Loucy (cell line): ENCODE measurements at regions not wholly inside any gene's neighbourhood (a gene's known extent, or its start where the extent isn't known, plus 50 kb on each side); places are given as distances from the start of the nearest gene placed in this dataset.
A peak's percentile ranks its signal among the peaks of the same experiment; 100 is the strongest.

Source experiments
- EZH2phosphoT487 ChIP-seq: fragments of 200-600 bp; IDR thresholded peaks from 2 replicates; pipeline ENCODE4 v1.6.1; 2018; ENCODE audit warnings: antibody characterized with exemption, mild to moderate bottlenecking, moderate library complexity, borderline replicate concordance
- TF ChIP-seq, protein P1 (sequence below): fragments of 200-600 bp; sonication (generic); conservative IDR thresholded peaks from 2 replicates; pipeline ENCODE4 v1.5.1; 2014; ENCODE audit warnings: mild to moderate bottlenecking, antibody characterized with exemption, low read length

DNA sequence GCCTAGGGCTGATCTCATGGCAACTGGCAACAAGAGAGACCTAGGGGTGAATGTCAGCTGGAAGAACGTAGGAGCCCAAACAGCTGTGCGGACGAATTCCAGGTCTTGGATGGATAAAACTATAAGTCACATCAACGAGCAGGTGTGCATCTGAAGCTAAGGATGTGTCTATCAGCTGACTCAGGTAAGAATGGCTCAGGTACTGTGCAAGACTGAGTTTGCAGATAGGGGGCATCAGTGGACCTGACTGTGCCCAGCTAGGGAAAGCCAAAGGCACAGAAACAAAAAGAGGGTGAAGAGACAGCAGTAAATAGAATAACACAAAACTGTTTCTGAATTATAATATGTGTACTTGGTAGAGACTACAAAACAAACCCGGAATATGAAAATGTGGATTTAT, 357.3 kb downstream of the ZEB2 start:
- TF ChIP-seq, protein P1, sequence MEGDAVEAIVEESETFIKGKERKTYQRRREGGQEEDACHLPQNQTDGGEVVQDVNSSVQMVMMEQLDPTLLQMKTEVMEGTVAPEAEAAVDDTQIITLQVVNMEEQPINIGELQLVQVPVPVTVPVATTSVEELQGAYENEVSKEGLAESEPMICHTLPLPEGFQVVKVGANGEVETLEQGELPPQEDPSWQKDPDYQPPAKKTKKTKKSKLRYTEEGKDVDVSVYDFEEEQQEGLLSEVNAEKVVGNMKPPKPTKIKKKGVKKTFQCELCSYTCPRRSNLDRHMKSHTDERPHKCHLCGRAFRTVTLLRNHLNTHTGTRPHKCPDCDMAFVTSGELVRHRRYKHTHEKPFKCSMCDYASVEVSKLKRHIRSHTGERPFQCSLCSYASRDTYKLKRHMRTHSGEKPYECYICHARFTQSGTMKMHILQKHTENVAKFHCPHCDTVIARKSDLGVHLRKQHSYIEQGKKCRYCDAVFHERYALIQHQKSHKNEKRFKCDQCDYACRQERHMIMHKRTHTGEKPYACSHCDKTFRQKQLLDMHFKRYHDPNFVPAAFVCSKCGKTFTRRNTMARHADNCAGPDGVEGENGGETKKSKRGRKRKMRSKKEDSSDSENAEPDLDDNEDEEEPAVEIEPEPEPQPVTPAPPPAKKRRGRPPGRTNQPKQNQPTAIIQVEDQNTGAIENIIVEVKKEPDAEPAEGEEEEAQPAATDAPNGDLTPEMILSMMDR, result peak; percentile 84
- no peak for TF ChIP-seq EZH2phosphoT487
